ENCODE measurements at regions not wholly inside any gene's neighbourhood (a gene's known extent, or its start where the extent isn't known, plus 50 kb on each side); places are given as distances from the start of the nearest gene placed in this dataset.

- TF ChIP-seq, protein P1, sequence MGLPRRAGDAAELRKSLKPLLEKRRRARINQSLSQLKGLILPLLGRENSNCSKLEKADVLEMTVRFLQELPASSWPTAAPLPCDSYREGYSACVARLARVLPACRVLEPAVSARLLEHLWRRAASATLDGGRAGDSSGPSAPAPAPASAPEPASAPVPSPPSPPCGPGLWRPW (IDR thresholded peaks at IDR 0.05) = no peak
- TF ChIP-seq NPAS2 (CRISPR knock-in tag; IDR thresholded peaks at IDR 0.05; ENCODE audit: borderline replicate concordance) (no peak), EP300 (IDR thresholded peaks at IDR 0.05) (no peak), BHLHE40 (IDR thresholded peaks at IDR 0.05; ENCODE audit: low read depth, low read length) (no peak), HOXA7 (CRISPR knock-in tag; IDR thresholded peaks at IDR 0.05) (no peak)
Measured at GRCh38 chr11:79570104-79570503, 129.3 kb upstream of the TENM4 start (continued).

DNA sequence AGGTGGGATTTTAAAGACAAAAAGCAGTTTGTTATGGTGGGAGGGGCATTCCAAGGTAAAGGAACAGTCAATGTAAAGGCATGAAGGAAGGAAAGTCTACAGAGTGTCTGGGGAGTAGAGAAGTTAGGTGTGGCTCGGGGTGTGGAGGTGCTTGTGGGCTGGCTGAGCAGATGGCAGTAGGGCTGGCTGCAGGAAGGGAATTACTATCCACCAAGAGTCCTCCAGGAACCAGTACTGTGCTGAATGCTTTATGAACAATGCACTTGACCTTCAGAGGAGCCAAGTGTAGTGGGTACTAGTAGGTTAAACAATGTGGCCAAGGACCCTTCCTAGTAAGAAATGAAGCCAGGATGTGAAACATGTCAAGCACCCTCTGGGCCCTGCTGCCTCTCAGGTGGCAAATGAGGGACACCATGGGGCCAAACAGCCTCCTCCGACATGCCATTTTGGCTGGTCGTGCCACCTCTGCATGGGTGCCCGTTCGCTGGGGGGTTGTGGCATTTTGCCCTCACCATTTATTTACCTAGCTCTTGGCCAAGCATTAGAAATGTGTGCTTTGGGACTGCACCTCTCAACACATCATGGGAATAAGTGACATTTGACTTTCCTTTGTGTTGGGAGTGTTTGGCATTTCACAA lies 123.6 kb upstream of the TENM4 start:
- no peak for ATAC-seq
- H3K4me1 ChIP-seq = no peaks in the 10 kb centered on the region
- no peak overlapping the region for H3K27ac ChIP-seq
- no peak for DNase-seq (ENCODE audit: low read depth in 1 of 2, low spot score in 1 of 2)
- H3K4me2 ChIP-seq = no peak overlapping the region
- WGBS (ENCODE audit: missing lambda C conversion rate) = 5% methylated on average over 3 of the region's 5 CpGs
- ChIA-PET POLR2A (no interaction called here), CTCF (no interaction called here)
- H3K9me3 ChIP-seq = no peaks in the 10 kb centered on the region
- FAIRE-seq = no peak
- TF ChIP-seq, protein P2, sequence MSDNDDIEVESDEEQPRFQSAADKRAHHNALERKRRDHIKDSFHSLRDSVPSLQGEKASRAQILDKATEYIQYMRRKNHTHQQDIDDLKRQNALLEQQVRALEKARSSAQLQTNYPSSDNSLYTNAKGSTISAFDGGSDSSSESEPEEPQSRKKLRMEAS (IDR thresholded peaks at IDR 0.05) = no peak
- TF ChIP-seq JUNB (IDR thresholded peaks at IDR 0.05) (no peak), NFE2L2 (conservative IDR thresholded peaks at IDR 0.05; ENCODE audit: low read length) (no peak), ELK1 (IDR thresholded peaks at IDR 0.05; ENCODE audit: low read depth, low read length) (no peak), RNF2 (IDR thresholded peaks at IDR 0.05; ENCODE audit: borderline replicate concordance, low read depth) (no peak)
- H3K4me3 ChIP-seq = no peak overlapping the region

DNA sequence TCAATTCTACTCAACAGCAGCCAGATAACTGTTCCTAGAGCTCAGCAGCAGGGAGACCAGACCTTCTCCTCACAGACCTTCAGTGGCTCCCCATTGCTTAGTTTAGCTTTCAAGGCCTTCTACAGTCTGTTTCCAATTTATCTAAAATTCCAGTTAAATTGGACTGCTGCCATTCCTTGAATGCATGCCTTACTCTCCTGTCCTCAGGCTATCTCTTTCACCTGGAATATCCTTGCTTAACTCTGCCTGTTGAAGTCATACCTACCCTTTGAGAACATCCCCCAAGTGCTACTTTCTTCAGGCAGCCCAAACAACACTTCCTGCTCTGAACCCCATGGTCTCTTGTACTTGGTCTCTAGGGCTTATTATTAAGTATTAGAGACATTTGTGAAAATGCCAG lies 120.7 kb upstream of the TENM4 start:
- Histone ChIP-seq H3K4me2 (no peak overlapping the region), H3K4me1 (no peaks in the 10 kb centered on the region), H3K27ac (no peak overlapping the region), H3K9me3 (no peaks in the 10 kb centered on the region), H3K4me3 (no peak overlapping the region)
- CTCF ChIA-PET = no interaction called here
- ATAC-seq (no peak), FAIRE-seq (no peak), DNase-seq (ENCODE audit: low read depth in 1 of 2, low spot score in 1 of 2) (no peak)
- TF ChIP-seq HMGXB4 (CRISPR knock-in tag; IDR thresholded peaks at IDR 0.05; ENCODE audit: borderline replicate concordance) (no peak), PBX3 (IDR thresholded peaks at IDR 0.05) (no peak), HDAC2 (IDR thresholded peaks at IDR 0.05) (no peak), EHF (CRISPR knock-in tag; IDR thresholded peaks at IDR 0.05) (no peak), POLR2A (IDR thresholded peaks at IDR 0.05; ENCODE audit: low read length) (no peak), HEYL (CRISPR knock-in tag; IDR thresholded peaks at IDR 0.05) (no peak), FOXS1 (CRISPR knock-in tag; IDR thresholded peaks at IDR 0.05) (no peak), BCL3 (IDR thresholded peaks at IDR 0.05) (no peak), RFX5 (IDR thresholded peaks at IDR 0.05) (no peak), SREBF2 (IDR thresholded peaks at IDR 0.05) (no peak)
- POLR2A ChIA-PET = no interaction called here
